ENCODE measurements at regions not wholly inside any gene's neighbourhood (a gene's known extent, or its start where the extent isn't known, plus 50 kb on each side); places are given as distances from the start of the nearest gene placed in this dataset.
"Not testable (repeated sequence)": the region's sequence is repeated elsewhere in the genome, so short reads cannot be mapped to it uniquely, and the experiment has no call there.

DNA sequence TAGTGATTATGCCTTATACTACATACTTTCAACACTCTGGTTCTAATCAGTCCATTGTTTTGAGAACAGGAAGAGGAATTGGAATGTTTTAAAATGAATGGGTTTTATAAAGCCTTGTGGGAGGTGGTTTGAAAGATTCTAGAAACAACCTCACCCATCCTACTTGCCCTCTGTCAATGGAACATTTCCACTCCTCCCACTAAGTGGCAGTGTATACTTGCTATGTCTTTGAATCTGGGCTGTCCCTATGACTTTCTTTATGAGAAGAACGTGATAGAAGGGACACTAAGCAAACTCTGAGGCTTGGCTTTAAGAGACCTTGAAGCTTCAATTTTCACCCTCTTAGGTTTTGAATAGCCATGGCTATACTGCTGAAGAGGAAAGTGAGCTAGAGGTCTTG lies 611.2 kb downstream of the PPP4R3C start:
- DNase-seq = peak; percentile 54

DNA sequence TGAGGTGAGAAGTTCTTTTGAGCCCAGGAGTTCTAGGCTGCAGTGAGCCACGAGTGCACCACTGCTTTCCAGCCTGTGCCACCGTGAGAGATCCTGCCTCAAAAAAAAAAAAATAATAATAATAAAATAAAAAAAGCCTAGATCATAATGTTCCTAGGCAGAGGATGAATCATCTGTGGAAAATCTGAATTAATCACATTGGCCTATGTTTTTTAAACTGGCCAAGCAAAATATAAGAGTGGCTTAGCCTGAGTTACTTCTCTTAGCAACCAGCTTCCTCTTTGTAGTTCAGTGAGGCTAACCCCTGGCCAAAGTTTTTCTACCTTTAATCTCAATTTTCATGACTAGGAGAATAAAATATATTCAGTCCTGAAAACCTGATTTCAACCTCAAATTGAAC lies 614.6 kb downstream of the PPP4R3C start:
- no peak for DNase-seq

DNA sequence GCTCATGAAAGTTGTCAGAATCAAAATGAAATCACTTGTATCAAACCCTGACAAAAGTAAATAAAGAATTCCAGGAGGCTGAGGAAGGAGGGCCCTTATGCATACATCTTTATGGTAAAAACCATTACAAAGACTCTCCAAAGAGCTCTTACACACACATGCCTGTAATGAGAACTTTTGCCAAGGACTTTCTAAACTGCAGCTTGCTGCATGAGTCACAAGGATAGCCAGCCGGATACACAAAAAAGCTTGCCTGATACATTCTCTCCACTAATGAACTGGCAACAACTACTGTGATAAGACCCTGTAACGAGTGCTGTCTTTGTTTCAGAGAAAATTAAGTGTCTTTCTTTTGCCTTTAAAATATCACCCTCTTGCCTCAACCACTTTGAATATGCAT lies 618.1 kb downstream of the PPP4R3C start:
- DNase-seq = no peak

DNA sequence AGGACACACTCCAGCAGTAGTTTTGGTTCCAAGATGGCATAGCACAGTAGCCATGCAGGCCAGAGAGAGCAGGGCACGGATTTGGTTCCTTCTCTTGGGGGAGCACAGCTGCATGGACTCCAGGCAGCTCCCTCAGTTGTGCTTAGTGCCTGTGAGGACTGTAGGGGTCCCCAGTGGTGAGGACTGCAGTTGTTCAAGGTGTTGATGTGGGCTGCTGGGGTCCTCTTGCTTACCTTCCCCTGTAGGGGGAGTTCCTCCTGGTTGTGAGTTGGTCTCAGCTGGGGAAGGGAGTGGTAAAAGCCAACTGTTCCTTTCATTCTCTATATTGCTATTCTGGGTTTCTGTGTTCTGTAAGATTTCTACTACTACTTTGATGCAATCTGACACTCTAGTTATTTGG lies 606.5 kb downstream of the MAGEB5 start:
- no peak for DNase-seq

DNA sequence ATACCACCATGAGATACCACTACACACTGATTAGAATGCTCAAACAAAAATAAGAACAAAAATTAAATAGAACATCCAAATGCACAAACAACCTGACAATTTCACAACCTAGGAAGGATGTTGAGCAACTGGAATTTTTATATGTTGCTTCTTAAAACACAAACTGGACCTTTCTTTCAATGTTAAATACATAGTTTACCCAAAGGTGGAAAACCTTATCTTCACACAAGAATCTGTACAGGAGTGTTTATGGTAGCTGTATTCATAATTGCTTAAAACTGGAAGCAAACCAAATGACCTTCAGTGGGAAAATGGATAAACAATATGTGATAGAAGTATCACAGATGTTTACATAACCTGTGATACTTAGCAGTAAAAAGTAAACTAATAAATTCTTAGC lies 573.8 kb downstream of the MAGEB5 start:
- DNase-seq = no peak

DNA sequence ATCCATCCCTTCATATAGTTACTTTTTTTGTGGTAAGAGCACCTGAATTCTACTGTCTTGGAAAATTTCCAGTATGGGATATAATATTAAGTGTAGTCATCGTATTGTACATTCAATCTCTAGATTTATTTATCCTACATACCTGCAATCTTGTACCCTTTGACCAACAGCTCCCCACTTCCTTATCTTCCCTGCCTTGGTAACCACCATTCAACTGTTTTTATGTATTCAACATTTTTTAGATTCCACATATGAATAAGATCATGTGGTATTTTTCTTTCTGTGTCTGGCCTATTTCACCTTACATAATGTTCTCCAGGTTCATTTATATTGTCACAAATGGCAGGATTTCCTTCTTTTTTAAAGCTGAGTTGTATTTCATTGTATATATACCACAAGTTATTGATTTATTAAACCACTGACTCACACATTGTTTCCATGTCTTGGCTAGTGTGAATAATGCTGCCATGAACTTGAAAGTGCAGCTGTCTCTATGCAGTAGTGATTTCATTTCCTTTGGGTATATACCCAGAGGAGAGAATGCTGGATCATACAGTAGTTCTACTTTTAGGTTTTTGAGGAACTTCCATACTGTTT lies 572.5 kb downstream of the MAGEB5 start:
- DNase-seq = no peak

DNA sequence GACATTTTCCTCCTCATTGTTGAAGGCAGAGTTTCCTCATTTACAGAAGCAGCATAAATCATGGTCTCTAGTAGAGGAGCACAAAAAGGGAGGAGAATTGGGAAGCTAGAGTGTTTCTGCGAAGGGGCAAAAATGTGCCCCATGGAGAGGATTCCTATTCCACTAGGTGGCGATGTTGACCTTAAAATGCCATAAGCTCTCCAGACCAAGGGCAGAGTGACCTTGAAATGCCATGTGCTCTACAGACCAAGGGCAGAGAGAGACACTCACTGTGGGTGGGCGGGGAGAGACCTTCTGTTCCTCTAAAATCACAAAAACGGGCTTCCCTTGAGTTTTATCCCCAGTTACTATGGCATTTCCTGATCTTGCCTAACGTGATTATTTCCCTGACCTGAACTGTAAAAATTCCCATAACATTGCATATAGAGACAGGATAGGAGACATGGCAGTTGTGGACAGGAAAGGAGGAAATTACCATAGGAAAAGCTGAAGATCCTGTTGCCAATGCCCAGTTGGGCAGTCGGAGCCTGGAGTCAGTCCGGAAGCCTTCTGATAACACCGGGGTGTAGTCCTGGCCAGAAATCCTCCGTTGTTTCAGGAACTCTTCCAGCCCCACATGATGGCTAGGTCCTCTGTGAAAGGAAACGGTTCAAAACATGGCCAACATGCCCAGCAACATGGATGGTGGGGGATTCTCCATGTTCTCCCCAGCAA lies 567.7 kb downstream of the MAGEB5 start:
- peak; percentile 69 for DNase-seq

- DNase-seq = peak; percentile 55
Measured at GRCh38 chrX:26778320-26778888, 562.4 kb downstream of the MAGEB5 start.

DNA sequence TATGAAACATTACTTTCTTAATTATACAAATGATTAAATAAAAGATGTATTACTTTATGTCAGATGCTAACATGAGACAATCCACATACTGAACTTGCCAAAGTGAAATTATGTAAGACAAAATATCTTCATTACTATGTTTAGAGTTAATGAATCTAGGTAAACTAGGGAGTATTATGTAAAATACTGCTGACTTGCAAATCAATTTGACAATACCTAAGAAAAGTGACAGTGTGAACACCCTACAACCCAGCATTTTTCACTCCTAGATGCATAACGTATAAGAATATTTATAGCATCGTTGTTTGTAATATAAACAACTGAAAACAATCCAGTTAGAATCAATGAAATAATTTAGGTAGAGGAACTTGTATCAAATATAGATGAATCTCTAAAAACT lies 546.3 kb downstream of the MAGEB5 start:
- no peak for DNase-seq

GRCh38 chrX:26755760-26756159 lies 539.8 kb downstream of the MAGEB5 start:
- not testable (repeated sequence) for DNase-seq

DNA sequence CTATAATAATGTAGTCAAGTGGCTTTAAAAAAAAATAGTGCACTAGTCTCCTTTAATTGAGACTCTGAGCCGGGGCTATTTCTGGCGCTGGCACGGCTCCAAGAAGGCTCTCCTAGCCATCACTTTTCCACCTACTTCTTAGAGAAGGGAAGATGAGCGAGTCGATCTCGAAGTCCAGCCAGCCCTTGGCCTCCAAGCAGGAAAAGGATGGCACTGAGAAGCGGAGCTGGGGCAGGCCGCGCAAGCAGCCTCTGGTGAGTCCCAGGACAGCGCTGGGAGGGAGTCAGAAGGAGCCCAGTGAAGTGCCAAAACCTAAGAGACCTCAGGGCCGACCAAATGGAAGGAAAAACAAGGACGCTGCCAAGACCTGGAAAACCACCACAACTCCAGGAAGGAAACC lies 531.9 kb downstream of the MAGEB5 start:
- DNase-seq = no peak

- DNase-seq = no peak
Measured at GRCh38 chrX:26722666-26723428, 506.9 kb downstream of the MAGEB5 start.

DNA sequence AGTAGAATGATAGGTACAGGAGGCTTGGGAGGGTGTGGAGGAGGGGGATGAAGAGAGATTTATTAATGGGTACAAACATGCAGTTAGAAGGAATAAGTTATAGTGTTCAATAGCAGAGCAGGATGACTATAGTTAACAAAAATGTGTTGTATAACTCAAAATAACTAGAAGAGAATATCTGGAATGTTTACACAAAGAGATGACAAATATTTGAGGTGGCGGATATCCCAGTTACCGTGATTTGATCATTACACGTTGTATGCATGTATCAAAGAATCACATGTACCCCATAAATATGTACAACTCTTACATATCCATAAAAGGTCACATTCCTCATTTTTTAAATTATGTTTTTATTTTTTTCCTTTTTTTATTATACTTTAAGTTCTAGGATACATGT lies 456.6 kb downstream of the MAGEB5 start:
- no peak for DNase-seq

DNA sequence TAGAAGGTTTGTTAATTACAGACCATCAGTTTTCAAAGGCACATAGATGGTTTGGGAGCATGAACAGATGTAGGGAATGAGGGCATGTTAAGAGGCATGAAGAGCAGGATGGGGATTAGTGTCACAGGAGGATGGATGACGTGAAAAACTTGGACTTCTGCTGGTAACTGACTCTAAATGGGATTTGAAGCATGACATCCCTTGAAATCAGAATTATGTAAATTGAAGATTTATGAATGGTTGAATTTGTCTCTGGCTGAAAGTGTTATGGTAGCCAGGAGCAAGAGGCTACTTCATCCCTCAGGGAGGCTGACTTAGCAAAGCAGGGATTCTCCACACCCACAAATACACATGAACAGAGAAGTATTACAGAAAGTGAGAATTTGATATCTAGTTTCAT lies 454.6 kb downstream of the MAGEB5 start:
- DNase-seq = no peak

DNA sequence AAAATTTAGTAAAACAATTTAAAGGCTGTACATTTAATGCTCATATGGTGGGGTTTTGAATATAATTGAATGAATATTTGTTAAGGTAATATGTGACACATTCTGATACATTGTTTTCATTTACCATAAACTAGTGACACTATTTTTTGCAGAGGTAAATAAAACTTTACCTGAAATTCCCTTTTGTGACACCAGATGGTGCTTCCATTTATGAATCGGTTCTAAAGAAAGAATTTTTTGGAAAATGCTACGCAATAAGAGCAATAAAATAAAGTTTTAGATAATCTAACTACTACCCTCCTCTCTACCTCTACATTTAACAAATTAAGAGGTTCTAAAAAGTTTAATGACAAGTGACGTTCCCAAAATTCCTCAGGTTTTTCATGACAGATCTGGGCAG lies 448.9 kb downstream of the MAGEB5 start:
- no peak for DNase-seq

DNA sequence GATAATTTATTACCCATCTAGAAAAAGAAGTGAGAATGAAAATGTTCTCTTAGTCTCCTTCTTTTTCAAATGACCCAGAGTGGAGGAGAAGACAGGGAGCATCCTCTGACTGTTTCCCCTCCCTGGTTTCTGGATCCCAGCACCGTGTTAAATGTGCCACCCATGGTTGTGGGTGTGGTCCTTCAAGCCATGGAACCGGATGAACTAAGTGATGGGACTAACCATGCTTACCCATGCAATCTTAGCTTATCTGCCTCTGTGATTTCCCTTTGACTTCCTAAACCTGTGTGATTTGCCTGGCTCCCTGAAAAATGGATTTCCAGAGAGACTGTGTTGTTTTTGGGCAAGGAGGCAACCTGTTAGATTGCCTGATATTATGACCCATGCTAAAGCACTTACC lies 437.1 kb downstream of the MAGEB5 start:
- DNase-seq = peak; percentile 1

GRCh38 chrX:26651755-26652154 lies 435.8 kb downstream of the MAGEB5 start:
- DNase-seq = peak; percentile 52

DNA sequence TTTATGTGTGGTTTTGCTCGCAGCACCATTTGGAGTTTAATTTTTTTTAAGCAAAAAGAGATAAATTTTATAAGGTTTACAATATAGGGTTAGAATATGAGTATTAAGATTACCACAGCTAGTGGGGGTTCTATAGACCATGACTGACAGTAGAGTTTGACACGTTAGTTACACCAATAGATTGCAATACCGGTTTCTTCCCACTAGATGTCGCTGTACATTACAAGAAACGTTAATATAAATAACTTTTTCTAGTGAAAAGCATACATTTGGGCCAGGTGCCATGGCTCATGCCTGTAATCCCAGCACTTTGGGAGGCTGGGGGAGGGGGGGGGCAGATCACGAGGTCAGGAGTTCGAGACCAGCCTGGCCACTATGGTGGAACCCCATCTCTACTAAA lies 433.6 kb downstream of the MAGEB5 start:
- DNase-seq = peak; percentile 65

DNA sequence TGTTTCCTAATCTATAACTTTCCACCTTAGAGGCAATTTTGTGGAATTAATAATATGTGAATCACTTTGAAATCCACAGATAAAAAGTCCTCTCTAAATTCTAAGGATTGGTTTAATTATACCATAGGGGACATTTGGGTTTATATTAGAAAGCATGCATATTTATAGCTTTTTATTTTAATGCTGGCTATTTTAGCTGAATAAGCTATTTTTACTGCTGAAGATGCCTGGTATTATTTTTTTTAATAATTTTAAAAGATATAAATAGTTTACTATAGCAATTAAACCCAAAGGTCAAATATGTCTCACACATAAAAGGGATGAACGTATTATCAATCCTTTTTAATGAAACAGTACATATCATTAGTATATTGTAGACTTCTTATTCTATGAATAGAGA lies 415.4 kb downstream of the MAGEB5 start:
- no peak for DNase-seq

GRCh38 chrX:26613956-26614355 lies 398.0 kb downstream of the MAGEB5 start:
- no peak for DNase-seq

GRCh38 chrX:26606971-26607370 lies 391.0 kb downstream of the MAGEB5 start:
- DNase-seq = no peak

- no peak for DNase-seq
Measured at GRCh38 chrX:26597981-26598380, 382.0 kb downstream of the MAGEB5 start.

DNA sequence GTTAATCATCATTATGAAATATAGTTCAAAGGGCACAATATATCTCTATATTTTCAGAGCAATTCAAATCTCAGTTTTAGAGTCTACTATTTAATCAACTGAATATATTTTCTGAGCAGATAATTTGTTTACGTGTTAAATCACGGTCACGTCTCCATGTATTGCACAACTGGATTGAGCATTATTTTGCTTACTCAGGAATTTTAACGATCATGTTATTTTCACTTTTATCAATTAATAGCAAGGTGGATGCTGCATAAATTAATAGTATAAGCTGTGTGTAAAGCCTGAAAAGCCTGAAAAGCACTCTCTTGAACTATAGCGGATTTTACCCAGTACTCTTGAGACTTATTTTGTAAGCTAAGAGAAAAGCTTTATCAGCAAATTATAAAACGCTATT lies 374.9 kb downstream of the MAGEB5 start:
- no peak for DNase-seq

- DNase-seq = no peak
Measured at GRCh38 chrX:26586570-26586969, 370.6 kb downstream of the MAGEB5 start.
